Panc1 (cell line): ENCODE measurements at regions not wholly inside any gene's neighbourhood (a gene's known extent, or its start where the extent isn't known, plus 50 kb on each side); places are given as distances from the start of the nearest gene placed in this dataset.

Experiments
- ATAC-seq: fragments of 200-7000 bp; cut with Tn5 transposase; 2 replicates; pipeline ENCODE4 v1.9.1; 2020; ENCODE audit warnings: mild to moderate bottlenecking, moderate library complexity
- BruUV-seq: library from RNA; stranded (reverse); fragments of 400-500 nt; replicated peaks from 2 replicates; lab custom pipeline; 2021; lab: Mats Ljungman, UMichigan
- CTCF ChIA-PET: fragments of 300-600 bp; sonication (Branson Sonifier 250); formaldehyde crosslinking; loops from one replicate; lab custom pipeline; 2022; ENCODE audit warnings: antibody characterized with exemption; lab: Charles Lee
- POLR2A ChIA-PET: fragments of 300-600 bp; sonication (Branson Sonifier 250); formaldehyde crosslinking; loops from one replicate; lab custom pipeline; 2022; ENCODE audit warnings: antibody characterized with exemption; lab: Charles Lee
- DNase-seq: peaks from one replicate; pipeline ENCODE4 v3.0.0-alpha.2; 2010; ENCODE audit warnings: low read depth, low spot score
- H3K27ac ChIP-seq: 2 replicates; pipeline ENCODE4 v1.5.1; 2011; ENCODE audit warnings: mild to moderate bottlenecking, low read length, inconsistent platforms
- H3K27me3 ChIP-seq: fragments of 200-500 bp; sonication (Bioruptor generic); 2 replicates; pipeline ENCODE4 v1.6.0; 2014; ENCODE audit warnings: low read length, inconsistent platforms; ENCODE audit not compliant: control insufficient read depth, insufficient read depth
- H3K36me3 ChIP-seq: fragments of 200-500 bp; sonication (Bioruptor generic); 2 replicates; pipeline ENCODE4 v1.5.1; 2014; ENCODE audit warnings: inconsistent platforms, mild to moderate bottlenecking, low read length, moderate library complexity; ENCODE audit not compliant: control insufficient read depth, insufficient read depth
- H3K4me1 ChIP-seq: 2 replicates; pipeline ENCODE4 v1.5.1; 2011; ENCODE audit warnings: inconsistent platforms, mild to moderate bottlenecking, low read length, moderate library complexity; ENCODE audit not compliant: control insufficient read depth, insufficient read depth
- H3K4me3 ChIP-seq, 2 experiments: 2 replicates each; pipeline ENCODE4 v1.5.1; 2011 to 2012; ENCODE audit warnings: low read depth in 2 of 2, low read length in 2 of 2, mild to moderate bottlenecking in 2 of 2, inconsistent platforms in 1 of 2, moderate library complexity in 1 of 2
- H3K9me3 ChIP-seq: fragments of 200-500 bp; sonication (Bioruptor generic); 2 replicates; pipeline ENCODE4 v1.5.1; 2014; ENCODE audit warnings: low read depth, mild to moderate bottlenecking, inconsistent platforms, low read length, moderate library complexity; ENCODE audit not compliant: control insufficient read depth, insufficient read depth
- CTCF ChIP-seq: fragments of 450-650 bp; IDR thresholded peaks from 2 replicates; pipeline ENCODE4 v1.5.1; 2017; ENCODE audit warnings: mild to moderate bottlenecking
- POLR2AphosphoS5 ChIP-seq: IDR thresholded peaks from 2 replicates; pipeline ENCODE4 v1.6.1; 2012; ENCODE audit warnings: mild to moderate bottlenecking, low read depth, low read length, moderate library complexity
- SIN3A ChIP-seq: IDR thresholded peaks from 2 replicates; pipeline ENCODE4 v1.6.1; 2012; ENCODE audit warnings: low read depth, mild to moderate bottlenecking, low read length, moderate library complexity, borderline replicate concordance; ENCODE audit not compliant: insufficient read depth
- TCF7L2 ChIP-seq: IDR thresholded peaks from 2 replicates; pipeline ENCODE4 v1.6.1; 2011; ENCODE audit warnings: mild to moderate bottlenecking, low read depth, low read length, inconsistent platforms
- in situ Hi-C: cut with HindIII; loops from 2 replicates; pipeline ENCODE4 v1.10.0; 2016; ENCODE audit warnings: low sequenced_read_pairs, low pct_unique_long_range_greater_than_20kb
- intact Hi-C: fragments of 100-400 bp; cut with micrococcal nuclease; formaldehyde crosslinking; loops from one replicate; pipeline ENCODE4 v1.10.0; 2022; ENCODE audit not compliant: unreplicated experiment
- TF ChIP-seq, protein P1 (sequence below), 2 experiments: IDR thresholded peaks; 2 replicates each; pipeline ENCODE4 v1.6.1; 2011 to 2012; ENCODE audit warnings: low read depth in 2 of 2, control low read depth in 1 of 2, low read length in 1 of 2, mild to moderate bottlenecking in 1 of 2, moderate library complexity in 1 of 2; ENCODE audit not compliant: insufficient read depth in 1 of 2

- CTCF ChIA-PET = no interaction called here
Measured at GRCh38 chr9:3088219-3088618, 244.3 kb upstream of the PUM3 start.

GRCh38 chr9:3087697-3088096 lies 243.8 kb upstream of the PUM3 start:
- no peak for ATAC-seq
- no peak for DNase-seq
- H3K27me3 ChIP-seq = no peaks in the 10 kb centered on the region
- BruUV-seq = no TSS peak
- no peak overlapping the region for H3K27ac ChIP-seq
- no peaks in the 10 kb centered on the region for H3K9me3 ChIP-seq
- H3K4me1 ChIP-seq = no peaks in the 10 kb centered on the region
- POLR2A ChIA-PET = no interaction called here
- in situ Hi-C loops (no loop called here), intact Hi-C loops (no loop called here)
- CTCF ChIA-PET = no interaction called here
- no peaks in the 10 kb centered on the region for H3K36me3 ChIP-seq
- H3K4me3 ChIP-seq = no peak overlapping the region
- TF ChIP-seq SIN3A (no peak), CTCF (no peak), TCF7L2 (no peak), POLR2AphosphoS5 (no peak)
- TF ChIP-seq, protein P1, sequence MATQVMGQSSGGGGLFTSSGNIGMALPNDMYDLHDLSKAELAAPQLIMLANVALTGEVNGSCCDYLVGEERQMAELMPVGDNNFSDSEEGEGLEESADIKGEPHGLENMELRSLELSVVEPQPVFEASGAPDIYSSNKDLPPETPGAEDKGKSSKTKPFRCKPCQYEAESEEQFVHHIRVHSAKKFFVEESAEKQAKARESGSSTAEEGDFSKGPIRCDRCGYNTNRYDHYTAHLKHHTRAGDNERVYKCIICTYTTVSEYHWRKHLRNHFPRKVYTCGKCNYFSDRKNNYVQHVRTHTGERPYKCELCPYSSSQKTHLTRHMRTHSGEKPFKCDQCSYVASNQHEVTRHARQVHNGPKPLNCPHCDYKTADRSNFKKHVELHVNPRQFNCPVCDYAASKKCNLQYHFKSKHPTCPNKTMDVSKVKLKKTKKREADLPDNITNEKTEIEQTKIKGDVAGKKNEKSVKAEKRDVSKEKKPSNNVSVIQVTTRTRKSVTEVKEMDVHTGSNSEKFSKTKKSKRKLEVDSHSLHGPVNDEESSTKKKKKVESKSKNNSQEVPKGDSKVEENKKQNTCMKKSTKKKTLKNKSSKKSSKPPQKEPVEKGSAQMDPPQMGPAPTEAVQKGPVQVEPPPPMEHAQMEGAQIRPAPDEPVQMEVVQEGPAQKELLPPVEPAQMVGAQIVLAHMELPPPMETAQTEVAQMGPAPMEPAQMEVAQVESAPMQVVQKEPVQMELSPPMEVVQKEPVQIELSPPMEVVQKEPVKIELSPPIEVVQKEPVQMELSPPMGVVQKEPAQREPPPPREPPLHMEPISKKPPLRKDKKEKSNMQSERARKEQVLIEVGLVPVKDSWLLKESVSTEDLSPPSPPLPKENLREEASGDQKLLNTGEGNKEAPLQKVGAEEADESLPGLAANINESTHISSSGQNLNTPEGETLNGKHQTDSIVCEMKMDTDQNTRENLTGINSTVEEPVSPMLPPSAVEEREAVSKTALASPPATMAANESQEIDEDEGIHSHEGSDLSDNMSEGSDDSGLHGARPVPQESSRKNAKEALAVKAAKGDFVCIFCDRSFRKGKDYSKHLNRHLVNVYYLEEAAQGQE (IDR thresholded peaks at IDR 0.05; ENCODE audit: insufficient read depth in 1 of 2, low read depth in 2 of 2, low read length in 1 of 2) = no peak

More at GRCh38 chr9:3088219-3088618, 244.3 kb upstream of the PUM3 start:
- intact Hi-C loops = no loop called here
- no peaks in the 10 kb centered on the region for H3K36me3 ChIP-seq
- no peaks in the 10 kb centered on the region for H3K9me3 ChIP-seq
- no peak overlapping the region for H3K4me3 ChIP-seq
- POLR2A ChIA-PET = no interaction called here
- ATAC-seq = no peak
- no peak for DNase-seq
- no peak overlapping the region for H3K27ac ChIP-seq
- H3K27me3 ChIP-seq = no peaks in the 10 kb centered on the region
- TF ChIP-seq CTCF = no peak
- no peak for TF ChIP-seq SIN3A
- TF ChIP-seq, protein P1 (IDR thresholded peaks at IDR 0.05; ENCODE audit: insufficient read depth in 1 of 2, low read depth in 2 of 2, low read length in 1 of 2) = no peak
- TF ChIP-seq POLR2AphosphoS5 = no peak
- TF ChIP-seq TCF7L2 = no peak
- no TSS peak for BruUV-seq
- H3K4me1 ChIP-seq = no peaks in the 10 kb centered on the region
- in situ Hi-C loops = no loop called here
